HG02763 (cell line): ENCODE measurements at regions not wholly inside any gene's neighbourhood (a gene's known extent, or its start where the extent isn't known, plus 50 kb on each side); places are given as distances from the start of the nearest gene placed in this dataset.
"Not testable (repeated sequence)": the region's sequence is repeated elsewhere in the genome, so short reads cannot be mapped to it uniquely, and the experiment has no call there.

Experiments
- ATAC-seq: cut with Tn5 transposase; IDR thresholded peaks from one replicate; pipeline ENCODE4 v1.9.1; 2021; ENCODE audit warnings: mild to moderate bottlenecking, moderate library complexity; ENCODE audit not compliant: unreplicated experiment

GRCh38 chr5:109283086-109283485 lies 126.7 kb downstream of the PJA2 start:
- not testable (repeated sequence) for ATAC-seq

- ATAC-seq: no peak
Observed at GRCh38 chr5:109281136-109281690, 128.6 kb downstream of the PJA2 start.

- no peak for ATAC-seq
Observed at GRCh38 chr5:109278141-109278540, 131.6 kb downstream of the PJA2 start.

- ATAC-seq: no peak
Observed at GRCh38 chr5:109275919-109276318, 133.9 kb downstream of the PJA2 start.

GRCh38 chr5:109273594-109273993 lies 136.2 kb downstream of the PJA2 start:
- no peak for ATAC-seq

GRCh38 chr5:109267283-109267682 lies 142.5 kb downstream of the PJA2 start:
- no peak for ATAC-seq

- ATAC-seq: no peak
Observed at GRCh38 chr5:109258755-109259154, 151.0 kb downstream of the PJA2 start.

GRCh38 chr5:109256486-109256885 lies 153.3 kb downstream of the PJA2 start:
- no peak for ATAC-seq

GRCh38 chr5:109254511-109254910 lies 155.3 kb downstream of the PJA2 start:
- no peak for ATAC-seq

- no peak for ATAC-seq
Observed at GRCh38 chr5:109253262-109253661, 156.5 kb downstream of the PJA2 start.

- no peak for ATAC-seq
Observed at GRCh38 chr5:109252731-109253130, 157.0 kb downstream of the PJA2 start.

GRCh38 chr5:109250533-109251329 lies 159.0 kb downstream of the PJA2 start:
- ATAC-seq: no peak

GRCh38 chr5:109250080-109250479 lies 159.7 kb downstream of the PJA2 start:
- no peak for ATAC-seq

GRCh38 chr5:109249126-109249525 lies 160.6 kb downstream of the PJA2 start:
- no peak for ATAC-seq

GRCh38 chr5:109247986-109248385 lies 161.8 kb downstream of the PJA2 start:
- ATAC-seq: peak; percentile 79

- no peak for ATAC-seq
Observed at GRCh38 chr5:109246841-109247592, 162.8 kb downstream of the PJA2 start.
